ENCODE measurements at regions not wholly inside any gene's neighbourhood (a gene's known extent, or its start where the extent isn't known, plus 50 kb on each side); places are given as distances from the start of the nearest gene placed in this dataset.

DNA sequence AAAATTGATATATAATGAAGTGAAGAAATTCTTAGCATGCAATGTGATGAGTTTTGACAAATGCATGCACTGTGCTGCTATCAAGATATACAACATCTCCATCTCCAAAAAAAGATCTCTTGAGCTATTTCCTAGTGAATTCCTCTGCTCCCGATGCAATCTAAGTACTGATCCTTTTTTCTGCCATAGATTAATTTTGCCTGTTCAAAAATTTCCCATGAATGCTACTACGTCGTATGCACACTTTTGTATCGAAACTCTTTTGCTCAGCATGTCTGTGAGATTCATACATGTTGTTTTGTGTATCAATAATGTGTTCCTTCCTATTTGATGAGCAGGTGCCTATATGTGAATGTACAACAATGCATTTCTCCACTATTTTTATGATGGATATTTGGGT is 647.4 kb downstream of the MTRR start:
- TF ChIP-seq, protein P1, sequence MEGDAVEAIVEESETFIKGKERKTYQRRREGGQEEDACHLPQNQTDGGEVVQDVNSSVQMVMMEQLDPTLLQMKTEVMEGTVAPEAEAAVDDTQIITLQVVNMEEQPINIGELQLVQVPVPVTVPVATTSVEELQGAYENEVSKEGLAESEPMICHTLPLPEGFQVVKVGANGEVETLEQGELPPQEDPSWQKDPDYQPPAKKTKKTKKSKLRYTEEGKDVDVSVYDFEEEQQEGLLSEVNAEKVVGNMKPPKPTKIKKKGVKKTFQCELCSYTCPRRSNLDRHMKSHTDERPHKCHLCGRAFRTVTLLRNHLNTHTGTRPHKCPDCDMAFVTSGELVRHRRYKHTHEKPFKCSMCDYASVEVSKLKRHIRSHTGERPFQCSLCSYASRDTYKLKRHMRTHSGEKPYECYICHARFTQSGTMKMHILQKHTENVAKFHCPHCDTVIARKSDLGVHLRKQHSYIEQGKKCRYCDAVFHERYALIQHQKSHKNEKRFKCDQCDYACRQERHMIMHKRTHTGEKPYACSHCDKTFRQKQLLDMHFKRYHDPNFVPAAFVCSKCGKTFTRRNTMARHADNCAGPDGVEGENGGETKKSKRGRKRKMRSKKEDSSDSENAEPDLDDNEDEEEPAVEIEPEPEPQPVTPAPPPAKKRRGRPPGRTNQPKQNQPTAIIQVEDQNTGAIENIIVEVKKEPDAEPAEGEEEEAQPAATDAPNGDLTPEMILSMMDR (IDR thresholded peaks at IDR 0.05): no peak
- no peak for TF ChIP-seq POLR2A (IDR thresholded peaks at IDR 0.05)
